ENCODE measurements at regions not wholly inside any gene's neighbourhood (a gene's known extent, or its start where the extent isn't known, plus 50 kb on each side); places are given as distances from the start of the nearest gene placed in this dataset.
"Not testable (repeated sequence)": the region's sequence is repeated elsewhere in the genome, so short reads cannot be mapped to it uniquely, and the experiment has no call there.

GRCh38 chr16:86347090-86347489 lies 163.2 kb upstream of the FOXF1 start:
- peak; percentile 7 for DNase-seq (ENCODE audit: low spot score)

- DNase-seq (ENCODE audit: low spot score) = no peak
These were observed 162.3 kb upstream of the FOXF1 start for GRCh38 chr16:86347916-86348555.

GRCh38 chr16:86349338-86349900 lies 160.9 kb upstream of the FOXF1 start:
- no peak for DNase-seq (ENCODE audit: low spot score)

GRCh38 chr16:86350289-86350688 lies 160.0 kb upstream of the FOXF1 start:
- DNase-seq (ENCODE audit: low spot score) = no peak

- no peak for DNase-seq (ENCODE audit: low spot score)
These were observed 159.1 kb upstream of the FOXF1 start for GRCh38 chr16:86351041-86351784.

GRCh38 chr16:86351785-86352139 lies 158.6 kb upstream of the FOXF1 start:
- not testable (repeated sequence) for DNase-seq (ENCODE audit: low spot score)

- no peak for DNase-seq (ENCODE audit: low spot score)
These were observed 157.2 kb upstream of the FOXF1 start for GRCh38 chr16:86353148-86353547.

- DNase-seq (ENCODE audit: low spot score) = no peak
These were observed 156.4 kb upstream of the FOXF1 start for GRCh38 chr16:86353948-86354347.

- DNase-seq (ENCODE audit: low spot score) = no peak
These were observed 155.4 kb upstream of the FOXF1 start for GRCh38 chr16:86354641-86355513.

GRCh38 chr16:86355531-86355930 lies 154.8 kb upstream of the FOXF1 start:
- no peak for DNase-seq (ENCODE audit: low spot score)

GRCh38 chr16:86355951-86356350 lies 154.4 kb upstream of the FOXF1 start:
- no peak for DNase-seq (ENCODE audit: low spot score)

- DNase-seq (ENCODE audit: low spot score) = no peak
These were observed 153.5 kb upstream of the FOXF1 start for GRCh38 chr16:86356804-86357203.

GRCh38 chr16:86357303-86357702 lies 153.0 kb upstream of the FOXF1 start:
- DNase-seq (ENCODE audit: low spot score) = no peak

GRCh38 chr16:86357950-86358349 lies 152.4 kb upstream of the FOXF1 start:
- DNase-seq (ENCODE audit: low spot score) = no peak

GRCh38 chr16:86359571-86359970 lies 150.8 kb upstream of the FOXF1 start:
- no peak for DNase-seq (ENCODE audit: low spot score)

- no peak for DNase-seq (ENCODE audit: low spot score)
These were observed 148.0 kb upstream of the FOXF1 start for GRCh38 chr16:86362155-86362849.

- DNase-seq (ENCODE audit: low spot score) = no peak
These were observed 147.3 kb upstream of the FOXF1 start for GRCh38 chr16:86363057-86363490.

- no peak for DNase-seq (ENCODE audit: low spot score)
These were observed 146.3 kb upstream of the FOXF1 start for GRCh38 chr16:86363836-86364618.

- DNase-seq (ENCODE audit: low spot score) = no peak
These were observed 145.5 kb upstream of the FOXF1 start for GRCh38 chr16:86364653-86365380.

- DNase-seq (ENCODE audit: low spot score) = no peak
These were observed 144.6 kb upstream of the FOXF1 start for GRCh38 chr16:86365513-86366273.
